Gastroesophageal sphincter (tissue), 4 donors: ENCODE measurements at regions not wholly inside any gene's neighbourhood (a gene's known extent, or its start where the extent isn't known, plus 50 kb on each side); places are given as distances from the start of the nearest gene placed in this dataset.

Experiments used
- ATAC-seq: fragments of 150-250 bp; one replicate; pipeline ENCODE4 v1.9.1; 2016; ENCODE audit warnings: mild to moderate bottlenecking, moderate library complexity
- H3K27ac ChIP-seq, 4 donors: fragments of 200-600 bp; sonication (generic) in 3 of 4; 1 replicate in 3 of 4; 2 replicates in 1 of 4; pipeline ENCODE4 v1.5.1; 2016 to 2019
- H3K27me3 ChIP-seq: fragments of 200-600 bp; sonication (generic); one replicate; pipeline ENCODE4 v1.5.1; 2019
- H3K36me3 ChIP-seq, 2 donors: fragments of 200-600 bp; sonication (generic); one replicate each; pipeline ENCODE4 v1.5.1; 2019; ENCODE audit warnings: control low read depth in 1 of 2
- H3K4me1 ChIP-seq, 3 donors: fragments of 200-600 bp; sonication (generic); 1 replicate in 2 of 3; 2 replicates in 1 of 3; pipeline ENCODE4 v1.5.1; 2016 to 2019; ENCODE audit warnings: control low read depth in 2 of 3
- H3K4me3 ChIP-seq, 2 donors: fragments of 200-600 bp; sonication (generic); one replicate each; pipeline ENCODE4 v1.5.1; 2019; ENCODE audit warnings: mild to moderate bottlenecking in 1 of 2, moderate library complexity in 1 of 2
- H3K9me3 ChIP-seq, 3 donors: fragments of 200-600 bp; sonication (generic); one replicate each; pipeline ENCODE4 v1.5.1; 2017 to 2019; ENCODE audit warnings: control low read depth in 2 of 3
- CTCF ChIP-seq, 4 experiments: fragments of 200-600 bp in 2 of 4; fragments of 450-650 bp in 2 of 4; sonication (generic) in 1 of 4; IDR thresholded peaks; one replicate each; pipeline ENCODE4 v1.5.1; 2017 to 2019; ENCODE audit warnings: antibody characterized with exemption in 4 of 4, mild to moderate bottlenecking in 2 of 4, moderate library complexity in 2 of 4
- EP300 ChIP-seq: sonication (generic); formaldehyde crosslinking; IDR thresholded peaks from one replicate; pipeline ENCODE4 v1.6.1; 2017; ENCODE audit warnings: antibody characterized with exemption, mild to moderate bottlenecking
- POLR2A ChIP-seq, 2 donors: fragments of 450-650 bp; IDR thresholded peaks; one replicate each; pipeline ENCODE4 v1.6.1; 2017; ENCODE audit warnings: antibody characterized with exemption in 2 of 2, mild to moderate bottlenecking in 2 of 2, moderate library complexity in 1 of 2
- POLR2AphosphoS5 ChIP-seq: sonication (generic); formaldehyde crosslinking; IDR thresholded peaks from one replicate; pipeline ENCODE4 v1.6.1; 2017; ENCODE audit warnings: antibody characterized with exemption
- WGBS, 2 donors: methylation state at CpG; one replicate each; pipeline ENCODE4 v1.1.5; 2018; ENCODE audit warnings: low coverage in 1 of 2; 5-methylcytosine and 5-hydroxymethylcytosine counted together

GRCh38 chr22:27581236-27581635 is 220.3 kb downstream of the MN1 start:
- TF ChIP-seq CTCF (IDR thresholded peaks at IDR 0.05) (no peak), POLR2AphosphoS5 (no peak), EP300 (no peak), POLR2A (IDR thresholded peaks at IDR 0.05) (no peak)
- H3K27me3 ChIP-seq: no peaks in the 10 kb centered on the region
- no peaks in the 10 kb centered on the region for H3K9me3 ChIP-seq
- 80 to 83% methylated on average over 2 to 5 of the region's 8 CpGs for WGBS, 2 donors
- peaks cover 0 to 40% (median 0%) of the 10 kb centered on the region in 3 donors for H3K4me1 ChIP-seq
- peak overlapping the region in 3 of 4 donors; percentile 29 to 68 (median 58) for H3K27ac ChIP-seq
- H3K36me3 ChIP-seq: no peaks in the 10 kb centered on the region
- peak; percentile 18 for ATAC-seq
- no peak overlapping the region for H3K4me3 ChIP-seq

- Histone ChIP-seq H3K4me3 (no peak overlapping the region), H3K36me3 (no peaks in the 10 kb centered on the region), H3K27me3 (no peaks in the 10 kb centered on the region), H3K9me3 (no peaks in the 10 kb centered on the region), H3K4me1 (peaks cover 0 to 36% (median 0%) of the 10 kb centered on the region in 3 donors), H3K27ac (peak overlapping the region in 3 of 4 donors; percentile 29 to 68 (median 58))
- 55 to 60% methylated on average over 1 to 2 of the region's 8 CpGs for WGBS, 2 donors
- TF ChIP-seq CTCF (IDR thresholded peaks at IDR 0.05): no peak
- TF ChIP-seq POLR2AphosphoS5: peak; percentile 84
- peak; percentile 89 for ATAC-seq
These were observed 219.9 kb downstream of the MN1 start for GRCh38 chr22:27581688-27582087.

DNA sequence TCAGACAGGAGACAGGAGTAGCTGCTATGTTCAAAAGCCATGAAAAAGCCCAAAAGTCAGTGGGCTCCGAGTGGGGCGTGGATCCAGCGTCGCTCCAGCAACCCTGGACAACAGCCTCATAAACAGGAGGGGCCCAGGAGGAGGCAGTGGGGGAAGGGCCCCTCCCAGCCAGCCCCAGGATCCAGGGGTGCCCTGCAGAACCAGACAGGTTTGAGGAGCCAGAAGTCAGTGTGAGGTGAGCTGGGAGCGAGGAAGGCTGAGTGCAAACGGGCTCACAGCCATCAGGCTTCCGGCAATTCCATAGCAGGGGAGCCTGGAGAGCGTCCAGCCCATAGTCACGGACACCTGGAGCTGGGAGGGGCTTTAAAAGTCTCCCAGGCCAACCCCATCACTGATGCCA is 217.7 kb downstream of the MN1 start:
- no peaks in the 10 kb centered on the region for H3K27me3 ChIP-seq
- no peak for ATAC-seq
- no peak overlapping the region for H3K4me3 ChIP-seq
- TF ChIP-seq POLR2AphosphoS5: no peak
- no peak for TF ChIP-seq POLR2A (IDR thresholded peaks at IDR 0.05)
- no peak for TF ChIP-seq CTCF (IDR thresholded peaks at IDR 0.05)
- no peak for TF ChIP-seq EP300
- no peaks in the 10 kb centered on the region for H3K9me3 ChIP-seq
- H3K4me1 ChIP-seq: peaks cover 0 to 28% (median 0%) of the 10 kb centered on the region in 3 donors
- no peaks in the 10 kb centered on the region for H3K36me3 ChIP-seq
- WGBS, 2 donors: 20 to 33% methylated on average over 1 of the region's 9 CpGs
- peak overlapping the region in 2 of 4 donors; percentile 31 to 58 for H3K27ac ChIP-seq

DNA sequence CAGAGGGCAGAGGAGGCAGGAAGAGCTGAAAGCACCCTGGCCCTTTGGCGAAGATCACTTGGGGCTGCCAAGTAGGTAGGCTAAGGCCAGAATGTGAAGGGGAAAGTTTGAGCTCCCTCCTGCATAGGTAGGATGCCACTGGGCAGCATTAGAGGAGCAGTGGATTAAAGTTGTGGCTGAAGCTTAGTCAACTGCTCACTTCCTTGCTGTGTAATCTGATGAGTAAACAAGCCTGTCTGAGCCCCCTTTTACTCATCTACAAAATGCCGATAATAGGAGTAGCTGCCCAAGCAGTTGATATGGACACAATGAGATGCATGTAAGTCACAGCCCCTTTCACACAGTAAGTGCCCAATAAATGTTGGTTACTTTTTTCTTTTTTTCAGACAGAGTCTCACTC is 216.4 kb downstream of the MN1 start:
- 77 to 100% methylated on average over 1 to 2 of the region's 2 CpGs for WGBS, 2 donors
- TF ChIP-seq EP300 (no peak), POLR2AphosphoS5 (no peak), CTCF (IDR thresholded peaks at IDR 0.05) (no peak), POLR2A (IDR thresholded peaks at IDR 0.05) (no peak)
- Histone ChIP-seq H3K36me3 (no peaks in the 10 kb centered on the region), H3K9me3 (no peaks in the 10 kb centered on the region), H3K27me3 (no peaks in the 10 kb centered on the region), H3K4me3 (no peak overlapping the region), H3K4me1 (peaks cover 0 to 28% (median 0%) of the 10 kb centered on the region in 3 donors), H3K27ac (no peak overlapping the region)
- no peak for ATAC-seq

DNA sequence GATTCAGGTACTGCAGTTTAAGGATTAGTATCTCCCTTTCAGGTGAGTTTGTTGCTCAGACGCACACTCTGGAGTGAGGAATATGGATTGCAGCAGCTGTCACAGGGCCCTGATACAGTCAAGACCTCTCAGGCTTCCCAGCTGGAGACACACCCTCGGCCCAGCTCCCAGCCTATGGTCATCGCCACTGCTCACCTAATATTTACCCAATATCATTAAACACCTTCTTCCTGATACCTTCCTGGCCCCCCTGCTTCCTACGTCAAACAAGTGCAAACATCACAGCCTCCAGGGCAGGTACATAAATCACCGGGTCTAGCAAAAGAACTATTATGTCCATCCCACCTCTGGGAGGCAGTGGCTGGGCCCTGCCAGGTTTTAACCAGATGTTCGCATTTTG is 213.3 kb downstream of the MN1 start:
- H3K27ac ChIP-seq: no peak overlapping the region
- H3K36me3 ChIP-seq: no peaks in the 10 kb centered on the region
- ATAC-seq: no peak
- WGBS, 2 donors: 82 to 89% methylated on average over 4 to 5 of the region's 6 CpGs
- no peak overlapping the region for H3K4me3 ChIP-seq
- no peaks in the 10 kb centered on the region for H3K27me3 ChIP-seq
- H3K9me3 ChIP-seq: no peaks in the 10 kb centered on the region
- peaks cover 0 to 13% (median 0%) of the 10 kb centered on the region in 3 donors for H3K4me1 ChIP-seq
- TF ChIP-seq EP300 (no peak), CTCF (IDR thresholded peaks at IDR 0.05) (no peak), POLR2A (IDR thresholded peaks at IDR 0.05) (no peak), POLR2AphosphoS5 (no peak)
